ENCODE measurements at regions not wholly inside any gene's neighbourhood (a gene's known extent, or its start where the extent isn't known, plus 50 kb on each side); places are given as distances from the start of the nearest gene placed in this dataset.

- Histone ChIP-seq H3K36me3 (no peaks in the 10 kb centered on the region), H3K27ac (no peak overlapping the region), H3K4me1 (replicated peaks) (no peaks in the 10 kb centered on the region), H3K4me3 (no peak overlapping the region), H3K27me3 (replicated peaks; ENCODE audit: insufficient read depth) (no peaks in the 10 kb centered on the region), H3K9me3 (no peaks in the 10 kb centered on the region)
- TF ChIP-seq, protein P1, sequence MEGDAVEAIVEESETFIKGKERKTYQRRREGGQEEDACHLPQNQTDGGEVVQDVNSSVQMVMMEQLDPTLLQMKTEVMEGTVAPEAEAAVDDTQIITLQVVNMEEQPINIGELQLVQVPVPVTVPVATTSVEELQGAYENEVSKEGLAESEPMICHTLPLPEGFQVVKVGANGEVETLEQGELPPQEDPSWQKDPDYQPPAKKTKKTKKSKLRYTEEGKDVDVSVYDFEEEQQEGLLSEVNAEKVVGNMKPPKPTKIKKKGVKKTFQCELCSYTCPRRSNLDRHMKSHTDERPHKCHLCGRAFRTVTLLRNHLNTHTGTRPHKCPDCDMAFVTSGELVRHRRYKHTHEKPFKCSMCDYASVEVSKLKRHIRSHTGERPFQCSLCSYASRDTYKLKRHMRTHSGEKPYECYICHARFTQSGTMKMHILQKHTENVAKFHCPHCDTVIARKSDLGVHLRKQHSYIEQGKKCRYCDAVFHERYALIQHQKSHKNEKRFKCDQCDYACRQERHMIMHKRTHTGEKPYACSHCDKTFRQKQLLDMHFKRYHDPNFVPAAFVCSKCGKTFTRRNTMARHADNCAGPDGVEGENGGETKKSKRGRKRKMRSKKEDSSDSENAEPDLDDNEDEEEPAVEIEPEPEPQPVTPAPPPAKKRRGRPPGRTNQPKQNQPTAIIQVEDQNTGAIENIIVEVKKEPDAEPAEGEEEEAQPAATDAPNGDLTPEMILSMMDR (IDR thresholded peaks at IDR 0.05): no peak
- TF ChIP-seq POLR2AphosphoS5 (IDR thresholded peaks at IDR 0.05): no peak
- no peak for TF ChIP-seq POLR2A (IDR thresholded peaks at IDR 0.05)
- no peak for DNase-seq (ENCODE audit: low spot score)
- intact Hi-C loops (cut with DNase I): no loop called here
- 87% methylated on average over 4 of the region's 4 CpGs for WGBS
These were observed 74.8 kb upstream of the TTC29 start for GRCh38 chr4:147020456-147020855.

- H3K27me3 ChIP-seq (replicated peaks; ENCODE audit: insufficient read depth): no peaks in the 10 kb centered on the region
- WGBS: 89% methylated on average over 2 of the region's 2 CpGs
- H3K36me3 ChIP-seq: no peaks in the 10 kb centered on the region
- no peak for DNase-seq (ENCODE audit: low spot score)
- H3K27ac ChIP-seq: no peak overlapping the region
- no peak overlapping the region for H3K4me3 ChIP-seq
- no peak for TF ChIP-seq POLR2A (IDR thresholded peaks at IDR 0.05)
- no peak for TF ChIP-seq POLR2AphosphoS5 (IDR thresholded peaks at IDR 0.05)
- TF ChIP-seq, protein P1 (IDR thresholded peaks at IDR 0.05): no peak
- no peaks in the 10 kb centered on the region for H3K4me1 ChIP-seq (replicated peaks)
- intact Hi-C loops (cut with DNase I): no loop called here
- no peaks in the 10 kb centered on the region for H3K9me3 ChIP-seq
These were observed 79.4 kb upstream of the TTC29 start for GRCh38 chr4:147025042-147025441.

- H3K27me3 ChIP-seq (replicated peaks; ENCODE audit: insufficient read depth): no peaks in the 10 kb centered on the region
- no peaks in the 10 kb centered on the region for H3K9me3 ChIP-seq
- TF ChIP-seq POLR2AphosphoS5 (IDR thresholded peaks at IDR 0.05) (no peak), POLR2A (IDR thresholded peaks at IDR 0.05) (no peak)
- TF ChIP-seq, protein P1 (IDR thresholded peaks at IDR 0.05): no peak
- H3K27ac ChIP-seq: no peak overlapping the region
- no peaks in the 10 kb centered on the region for H3K36me3 ChIP-seq
- H3K4me3 ChIP-seq: no peak overlapping the region
- no peaks in the 10 kb centered on the region for H3K4me1 ChIP-seq (replicated peaks)
- intact Hi-C loops (cut with DNase I): no loop called here
- no peak for DNase-seq (ENCODE audit: low spot score)
These were observed 83.6 kb upstream of the TTC29 start for GRCh38 chr4:147029296-147029695.

DNA sequence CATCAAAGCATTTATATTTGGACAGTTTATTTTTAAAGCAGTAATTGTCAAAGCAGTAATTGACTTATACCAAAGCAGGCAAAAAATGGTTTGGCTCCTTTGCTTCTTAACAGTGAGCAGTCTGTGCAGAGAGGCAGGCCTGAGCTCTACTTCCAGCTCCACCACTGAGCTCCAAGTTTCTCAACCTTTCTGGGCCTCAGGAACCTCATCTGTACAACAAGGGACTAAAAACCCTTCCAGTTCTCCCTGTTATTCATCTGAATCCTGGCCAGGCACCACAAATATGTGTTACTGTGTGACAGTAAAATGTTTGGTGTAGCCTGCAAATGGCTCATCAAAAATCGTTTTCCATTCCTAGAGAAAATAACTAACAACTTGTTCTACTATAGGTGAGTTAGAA, 88.7 kb upstream of the TTC29 start:
- 58% methylated on average over 1 of the region's 1 CpG for WGBS
- Histone ChIP-seq H3K36me3 (no peaks in the 10 kb centered on the region), H3K4me1 (replicated peaks) (no peaks in the 10 kb centered on the region), H3K27me3 (replicated peaks; ENCODE audit: insufficient read depth) (no peaks in the 10 kb centered on the region), H3K27ac (no peak overlapping the region), H3K4me3 (no peak overlapping the region), H3K9me3 (no peaks in the 10 kb centered on the region)
- TF ChIP-seq POLR2A (IDR thresholded peaks at IDR 0.05) (no peak), POLR2AphosphoS5 (IDR thresholded peaks at IDR 0.05) (no peak)
- TF ChIP-seq, protein P1 (IDR thresholded peaks at IDR 0.05): no peak
- DNase-seq (ENCODE audit: low spot score): no peak
- intact Hi-C loops (cut with DNase I): no loop called here

DNA sequence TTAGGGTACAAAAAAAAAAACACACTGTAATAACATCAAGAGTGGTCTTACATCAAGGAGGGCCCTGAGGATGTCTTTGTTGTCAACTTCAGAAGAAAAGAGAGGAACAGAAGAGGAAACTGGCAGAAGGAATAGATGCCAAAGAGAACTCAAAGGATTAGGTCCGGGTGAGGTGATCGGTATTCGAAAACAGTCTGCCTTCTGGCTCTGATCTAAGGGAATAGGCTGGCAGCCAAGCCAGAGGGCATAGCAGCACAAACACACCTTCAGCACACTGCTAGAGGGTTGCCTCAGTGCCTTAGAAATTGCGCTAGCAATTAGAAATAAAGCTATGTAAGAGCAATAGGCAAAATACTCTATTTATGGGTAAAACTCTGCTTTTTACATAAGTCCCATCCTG, 91.4 kb upstream of the TTC29 start:
- DNase-seq (ENCODE audit: low spot score): no peak
- Histone ChIP-seq H3K27me3 (replicated peaks; ENCODE audit: insufficient read depth) (no peaks in the 10 kb centered on the region), H3K9me3 (no peaks in the 10 kb centered on the region), H3K36me3 (no peaks in the 10 kb centered on the region), H3K27ac (no peak overlapping the region), H3K4me1 (replicated peaks) (no peaks in the 10 kb centered on the region), H3K4me3 (no peak overlapping the region)
- intact Hi-C loops (cut with DNase I): no loop called here
- TF ChIP-seq POLR2A (IDR thresholded peaks at IDR 0.05): no peak
- no peak for TF ChIP-seq POLR2AphosphoS5 (IDR thresholded peaks at IDR 0.05)
- WGBS: 54% methylated on average over 4 of the region's 4 CpGs

Measured in prostate gland (tissue), 2 donors.